Hepatocyte (in vitro differentiated cells): ENCODE measurements at regions not wholly inside any gene's neighbourhood (a gene's known extent, or its start where the extent isn't known, plus 50 kb on each side); places are given as distances from the start of the nearest gene placed in this dataset.

Source experiments
- EZH2phosphoT487 ChIP-seq: fragments of 200-600 bp; sonication (generic); IDR thresholded peaks from one replicate; pipeline ENCODE4 v1.6.1; 2018; ENCODE audit warnings: antibody characterized with exemption, mild to moderate bottlenecking, low read depth, moderate library complexity; ENCODE audit not compliant: unreplicated experiment, severe bottlenecking
- TF ChIP-seq, protein P1 (sequence below): fragments of 200-600 bp; sonication (generic); IDR thresholded peaks from 2 replicates; pipeline ENCODE4 v1.5.1; 2016; ENCODE audit warnings: antibody characterized with exemption, mild to moderate bottlenecking; ENCODE audit not compliant: poor library complexity

DNA sequence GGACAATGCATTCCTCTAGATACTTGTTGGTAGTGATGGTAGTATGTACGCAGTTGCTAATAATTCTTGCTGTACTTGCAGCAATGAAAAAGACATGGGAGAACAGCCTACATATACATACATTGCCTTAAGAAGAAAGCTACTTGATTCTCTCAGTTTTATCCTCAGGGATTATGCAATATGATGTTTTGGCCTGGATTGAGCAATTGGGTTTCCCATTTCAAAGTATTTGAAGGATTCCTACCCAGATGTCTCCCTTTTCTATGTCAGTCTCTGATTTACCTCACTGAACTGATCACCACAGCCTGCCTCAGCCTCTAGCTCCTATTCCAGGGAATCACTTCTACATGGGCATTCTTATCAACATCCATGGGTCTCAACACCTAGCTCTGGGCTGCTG lies 210.1 kb upstream of the CDH10 start:
- TF ChIP-seq, protein P1, sequence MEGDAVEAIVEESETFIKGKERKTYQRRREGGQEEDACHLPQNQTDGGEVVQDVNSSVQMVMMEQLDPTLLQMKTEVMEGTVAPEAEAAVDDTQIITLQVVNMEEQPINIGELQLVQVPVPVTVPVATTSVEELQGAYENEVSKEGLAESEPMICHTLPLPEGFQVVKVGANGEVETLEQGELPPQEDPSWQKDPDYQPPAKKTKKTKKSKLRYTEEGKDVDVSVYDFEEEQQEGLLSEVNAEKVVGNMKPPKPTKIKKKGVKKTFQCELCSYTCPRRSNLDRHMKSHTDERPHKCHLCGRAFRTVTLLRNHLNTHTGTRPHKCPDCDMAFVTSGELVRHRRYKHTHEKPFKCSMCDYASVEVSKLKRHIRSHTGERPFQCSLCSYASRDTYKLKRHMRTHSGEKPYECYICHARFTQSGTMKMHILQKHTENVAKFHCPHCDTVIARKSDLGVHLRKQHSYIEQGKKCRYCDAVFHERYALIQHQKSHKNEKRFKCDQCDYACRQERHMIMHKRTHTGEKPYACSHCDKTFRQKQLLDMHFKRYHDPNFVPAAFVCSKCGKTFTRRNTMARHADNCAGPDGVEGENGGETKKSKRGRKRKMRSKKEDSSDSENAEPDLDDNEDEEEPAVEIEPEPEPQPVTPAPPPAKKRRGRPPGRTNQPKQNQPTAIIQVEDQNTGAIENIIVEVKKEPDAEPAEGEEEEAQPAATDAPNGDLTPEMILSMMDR, result no peak
- no peak for TF ChIP-seq EZH2phosphoT487
